ENCODE measurements at regions not wholly inside any gene's neighbourhood (a gene's known extent, or its start where the extent isn't known, plus 50 kb on each side); places are given as distances from the start of the nearest gene placed in this dataset.

GRCh38 chr2:75326645-75327044 lies 127.3 kb upstream of the TACR1 start:
- no peak overlapping the region for H3K4me3 Mint-ChIP-seq
- H3K4me1 Mint-ChIP-seq: peaks cover 25% of the 10 kb centered on the region
- TF ChIP-seq, protein P1, sequence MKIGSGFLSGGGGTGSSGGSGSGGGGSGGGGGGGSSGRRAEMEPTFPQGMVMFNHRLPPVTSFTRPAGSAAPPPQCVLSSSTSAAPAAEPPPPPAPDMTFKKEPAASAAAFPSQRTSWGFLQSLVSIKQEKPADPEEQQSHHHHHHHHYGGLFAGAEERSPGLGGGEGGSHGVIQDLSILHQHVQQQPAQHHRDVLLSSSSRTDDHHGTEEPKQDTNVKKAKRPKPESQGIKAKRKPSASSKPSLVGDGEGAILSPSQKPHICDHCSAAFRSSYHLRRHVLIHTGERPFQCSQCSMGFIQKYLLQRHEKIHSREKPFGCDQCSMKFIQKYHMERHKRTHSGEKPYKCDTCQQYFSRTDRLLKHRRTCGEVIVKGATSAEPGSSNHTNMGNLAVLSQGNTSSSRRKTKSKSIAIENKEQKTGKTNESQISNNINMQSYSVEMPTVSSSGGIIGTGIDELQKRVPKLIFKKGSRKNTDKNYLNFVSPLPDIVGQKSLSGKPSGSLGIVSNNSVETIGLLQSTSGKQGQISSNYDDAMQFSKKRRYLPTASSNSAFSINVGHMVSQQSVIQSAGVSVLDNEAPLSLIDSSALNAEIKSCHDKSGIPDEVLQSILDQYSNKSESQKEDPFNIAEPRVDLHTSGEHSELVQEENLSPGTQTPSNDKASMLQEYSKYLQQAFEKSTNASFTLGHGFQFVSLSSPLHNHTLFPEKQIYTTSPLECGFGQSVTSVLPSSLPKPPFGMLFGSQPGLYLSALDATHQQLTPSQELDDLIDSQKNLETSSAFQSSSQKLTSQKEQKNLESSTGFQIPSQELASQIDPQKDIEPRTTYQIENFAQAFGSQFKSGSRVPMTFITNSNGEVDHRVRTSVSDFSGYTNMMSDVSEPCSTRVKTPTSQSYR (CRISPR knock-in tag; IDR thresholded peaks at IDR 0.05): no peak
- TF ChIP-seq ZMAT4 (CRISPR knock-in tag; IDR thresholded peaks at IDR 0.05): no peak
- no peak for TF ChIP-seq STAT6 (CRISPR knock-in tag; conservative IDR thresholded peaks at IDR 0.05; ENCODE audit: low read depth)
- TF ChIP-seq GRHL2 (CRISPR knock-in tag; IDR thresholded peaks at IDR 0.05; ENCODE audit: insufficient replicate concordance, severe bottlenecking): no peak
- TF ChIP-seq, protein P2, sequence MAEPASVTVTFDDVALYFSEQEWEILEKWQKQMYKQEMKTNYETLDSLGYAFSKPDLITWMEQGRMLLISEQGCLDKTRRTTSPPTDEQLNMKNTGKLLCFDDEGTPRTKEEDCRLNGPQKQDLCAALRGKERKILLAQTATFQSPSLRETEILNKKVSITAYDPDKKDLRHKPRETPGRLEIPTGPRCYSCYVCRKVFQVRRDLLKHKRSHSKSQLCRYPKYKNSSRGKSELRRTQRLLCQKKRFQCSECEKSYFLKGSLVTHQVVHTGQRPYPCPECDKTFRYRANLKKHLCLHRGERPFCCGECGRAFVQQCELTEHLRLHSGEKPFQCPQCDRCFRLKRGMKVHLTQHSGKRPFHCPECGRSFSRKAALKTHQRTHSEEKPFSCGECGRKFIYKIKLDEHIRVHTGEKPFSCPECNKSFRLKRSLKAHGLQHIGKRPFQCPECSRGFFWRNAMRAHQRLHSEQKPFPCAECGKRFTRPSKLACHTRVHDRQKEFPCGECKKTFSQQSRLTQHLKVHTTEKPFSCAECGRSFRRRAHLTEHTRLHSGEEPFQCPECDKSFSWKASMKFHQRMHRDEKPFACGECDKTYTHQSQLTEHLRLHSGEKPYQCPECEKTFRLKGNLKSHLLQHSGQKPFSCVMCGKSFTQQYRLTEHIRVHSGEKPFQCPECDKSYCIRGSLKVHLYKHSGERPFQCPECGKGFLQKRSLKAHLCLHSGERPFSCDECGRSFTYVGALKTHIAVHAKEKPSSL (CRISPR knock-in tag; conservative IDR thresholded peaks at IDR 0.05): no peak
- TF ChIP-seq NFATC4 (CRISPR knock-in tag; IDR thresholded peaks at IDR 0.05): no peak
- no peak for TF ChIP-seq ZNF532 (CRISPR knock-in tag; IDR thresholded peaks at IDR 0.05; ENCODE audit: borderline replicate concordance)
- TF ChIP-seq, protein P3, sequence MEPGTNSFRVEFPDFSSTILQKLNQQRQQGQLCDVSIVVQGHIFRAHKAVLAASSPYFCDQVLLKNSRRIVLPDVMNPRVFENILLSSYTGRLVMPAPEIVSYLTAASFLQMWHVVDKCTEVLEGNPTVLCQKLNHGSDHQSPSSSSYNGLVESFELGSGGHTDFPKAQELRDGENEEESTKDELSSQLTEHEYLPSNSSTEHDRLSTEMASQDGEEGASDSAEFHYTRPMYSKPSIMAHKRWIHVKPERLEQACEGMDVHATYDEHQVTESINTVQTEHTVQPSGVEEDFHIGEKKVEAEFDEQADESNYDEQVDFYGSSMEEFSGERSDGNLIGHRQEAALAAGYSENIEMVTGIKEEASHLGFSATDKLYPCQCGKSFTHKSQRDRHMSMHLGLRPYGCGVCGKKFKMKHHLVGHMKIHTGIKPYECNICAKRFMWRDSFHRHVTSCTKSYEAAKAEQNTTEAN (CRISPR knock-in tag; IDR thresholded peaks at IDR 0.05): no peak
- TF ChIP-seq CREB1 (CRISPR knock-in tag; IDR thresholded peaks at IDR 0.05): no peak
- no peak for TF ChIP-seq JUN (CRISPR knock-in tag; IDR thresholded peaks at IDR 0.05)
- TF ChIP-seq PRRX2 (CRISPR knock-in tag; IDR thresholded peaks at IDR 0.05): no peak
- no peak for TF ChIP-seq GABPB1 (CRISPR knock-in tag; IDR thresholded peaks at IDR 0.05)
- TF ChIP-seq USF1 (CRISPR knock-in tag; IDR thresholded peaks at IDR 0.05): no peak
- no peak for TF ChIP-seq AFF4 (CRISPR knock-in tag; IDR thresholded peaks at IDR 0.05; ENCODE audit: borderline replicate concordance)
- TF ChIP-seq SP1 (CRISPR knock-in tag; conservative IDR thresholded peaks at IDR 0.05): no peak
- H3K27me3 Mint-ChIP-seq (ENCODE audit: low read depth): no peaks in the 10 kb centered on the region
- POLR2A ChIA-PET: no interaction called here
- ATAC-seq: no peak
- no peaks in the 10 kb centered on the region for H3K9me3 Mint-ChIP-seq
- no peaks in the 10 kb centered on the region for H3K36me3 Mint-ChIP-seq
- no peak overlapping the region for H3K27ac Mint-ChIP-seq
- DNase-seq (ENCODE audit: low spot score): no peak
- CTCF ChIA-PET: no interaction called here
